Aorta (tissue), 5 donors: ENCODE measurements at regions not wholly inside any gene's neighbourhood (a gene's known extent, or its start where the extent isn't known, plus 50 kb on each side); places are given as distances from the start of the nearest gene placed in this dataset.

ENCODE experiments used
- ATAC-seq: fragments of 200-7000 bp; cut with Tn5 transposase; one replicate; pipeline ENCODE4 v1.9.1; 2022; ENCODE audit warnings: moderate library complexity; ENCODE audit not compliant: low FRiP score
- DNase-seq, 2 donors: peaks; one replicate each; pipeline ENCODE4 v3.0.0-alpha.2; 2020
- H3K27ac ChIP-seq, 2 donors: one replicate each; pipeline ENCODE4 v1.5.1; 2013; ENCODE audit warnings: low read length in 2 of 2, mild to moderate bottlenecking in 2 of 2, moderate library complexity in 2 of 2, control low read depth in 1 of 2, inconsistent platforms in 1 of 2, low read depth in 1 of 2
- H3K27me3 ChIP-seq, 2 donors: one replicate each; pipeline ENCODE4 v1.6.1; 2013; ENCODE audit warnings: control low read depth in 1 of 2, low read length in 1 of 2, mild to moderate bottlenecking in 1 of 2, moderate library complexity in 1 of 2; ENCODE audit not compliant: insufficient read depth in 2 of 2, control insufficient read depth in 1 of 2
- H3K36me3 ChIP-seq, 2 donors: one replicate each; pipeline ENCODE4 v1.6.1; 2013; ENCODE audit warnings: control low read depth in 1 of 2, low read length in 1 of 2, mild to moderate bottlenecking in 1 of 2; ENCODE audit not compliant: insufficient read depth in 2 of 2, control insufficient read depth in 1 of 2
- H3K4me1 ChIP-seq, 2 donors: one replicate each; pipeline ENCODE4 v1.6.1; 2013; ENCODE audit warnings: low read length in 2 of 2, control low read depth in 1 of 2, mild to moderate bottlenecking in 1 of 2, moderate library complexity in 1 of 2; ENCODE audit not compliant: insufficient read depth in 2 of 2, control insufficient read depth in 1 of 2
- H3K4me3 ChIP-seq, 2 donors: one replicate each; pipeline ENCODE4 v1.5.1; 2013; ENCODE audit warnings: low read length in 2 of 2, control low read depth in 1 of 2, mild to moderate bottlenecking in 1 of 2
- H3K9me3 ChIP-seq: one replicate; pipeline ENCODE4 v1.6.1; 2013; ENCODE audit warnings: mild to moderate bottlenecking, low read length; ENCODE audit not compliant: control insufficient read depth
- WGBS, 2 donors: extraction: QIAGEN DNeasy Blood & Tissue Kit; methylation state at CpG; one replicate each; pipeline ENCODE4 v1.1.7; 2013; 5-methylcytosine and 5-hydroxymethylcytosine counted together
- intact Hi-C, 2 donors: fragments of 100-400 bp; cut with DNase I; formaldehyde crosslinking; loops; one replicate each; pipeline versions ENCODE4 v1.14.2 to v1.15.0; 2022
- donor health status: healthy with polysubstance abuse.
- donor health status: Bipolar disorder and iron deficiency.
- donor health status: DM: no; HTN: no; CAD: no.
- donor health status: DM: no; HTN: no; CAD: no.
- donor health status: DM: yes; HTN: yes; CAD: no.

GRCh38 chr15:62524848-62525247 is 359.8 kb upstream of the C2CD4B start:
- Histone ChIP-seq H3K4me1 (peaks cover 5 to 6% of the 10 kb centered on the region in 2 donors), H3K36me3 (no peaks in the 10 kb centered on the region), H3K9me3 (no peaks in the 10 kb centered on the region), H3K27me3 (no peaks in the 10 kb centered on the region), H3K4me3 (no peak overlapping the region), H3K27ac (no peak overlapping the region)
- intact Hi-C loops, result no loop called here
- no peak for ATAC-seq
- no peak for DNase-seq
- 85 to 86% methylated on average over 4 of the region's 4 CpGs for WGBS, 2 donors

- 49 to 61% methylated on average over 2 of the region's 2 CpGs for WGBS, 2 donors
- DNase-seq (no peak), ATAC-seq (no peak)
- Histone ChIP-seq H3K36me3 (no peaks in the 10 kb centered on the region), H3K9me3 (no peaks in the 10 kb centered on the region), H3K4me3 (no peak overlapping the region), H3K27me3 (no peaks in the 10 kb centered on the region), H3K4me1 (peaks cover 2 to 3% of the 10 kb centered on the region in 2 donors), H3K27ac (no peak overlapping the region)
- intact Hi-C loops, result no loop called here
Observed at GRCh38 chr15:62527387-62527786, 362.3 kb upstream of the C2CD4B start.

- intact Hi-C loops, result no loop called here
Observed at GRCh38 chr15:62528505-62528904, 363.4 kb upstream of the C2CD4B start.

GRCh38 chr15:62532367-62532766 is 367.3 kb upstream of the C2CD4B start:
- ATAC-seq (no peak), DNase-seq (no peak)
- WGBS, 2 donors, result 8 to 13% methylated on average over 2 of the region's 2 CpGs
- no peaks in the 10 kb centered on the region for H3K27me3 ChIP-seq
- no peaks in the 10 kb centered on the region for H3K9me3 ChIP-seq
- H3K36me3 ChIP-seq, result no peaks in the 10 kb centered on the region
- intact Hi-C loops, result no loop called here
- peaks cover 4 to 9% of the 10 kb centered on the region in 2 donors for H3K4me1 ChIP-seq
- H3K27ac ChIP-seq, result no peak overlapping the region
- no peak overlapping the region for H3K4me3 ChIP-seq

More at GRCh38 chr15:62528505-62528904, 363.4 kb upstream of the C2CD4B start:
- WGBS, 2 donors, result 69 to 78% methylated on average over 4 of the region's 4 CpGs
- Histone ChIP-seq H3K4me1 (peaks cover 0 to 7% of the 10 kb centered on the region in 2 donors), H3K27ac (no peak overlapping the region), H3K36me3 (no peaks in the 10 kb centered on the region), H3K9me3 (no peaks in the 10 kb centered on the region), H3K27me3 (no peaks in the 10 kb centered on the region), H3K4me3 (no peak overlapping the region)
- no peak for ATAC-seq
- no peak for DNase-seq

GRCh38 chr15:62533687-62534086 is 368.6 kb upstream of the C2CD4B start:
- peaks cover 4 to 9% of the 10 kb centered on the region in 2 donors for H3K4me1 ChIP-seq
- no peaks in the 10 kb centered on the region for H3K27me3 ChIP-seq
- WGBS, 2 donors, result 91 to 96% methylated on average over 1 of the region's 1 CpG
- intact Hi-C loops, result no loop called here
- ATAC-seq (no peak), DNase-seq (no peak)
- H3K36me3 ChIP-seq, result no peaks in the 10 kb centered on the region
- H3K9me3 ChIP-seq, result no peaks in the 10 kb centered on the region
- H3K4me3 ChIP-seq, result no peak overlapping the region
- H3K27ac ChIP-seq, result peak overlapping the region in 1 of 2 donors; percentile 69

- Histone ChIP-seq H3K27ac (peak overlapping the region; percentile 46 to 69), H3K4me1 (peaks cover 4 to 9% of the 10 kb centered on the region in 2 donors), H3K4me3 (no peak overlapping the region), H3K27me3 (no peaks in the 10 kb centered on the region), H3K36me3 (no peaks in the 10 kb centered on the region), H3K9me3 (no peaks in the 10 kb centered on the region)
- ATAC-seq (no peak), DNase-seq (no peak)
- WGBS, 2 donors, result 2 to 6% methylated on average over 2 of the region's 2 CpGs
- intact Hi-C loops, result no loop called here
Observed at GRCh38 chr15:62534996-62535395, 369.9 kb upstream of the C2CD4B start.

GRCh38 chr15:62539236-62539635 is 374.2 kb upstream of the C2CD4B start:
- Histone ChIP-seq H3K9me3 (no peaks in the 10 kb centered on the region), H3K4me1 (peaks cover 5 to 12% of the 10 kb centered on the region in 2 donors), H3K4me3 (no peak overlapping the region), H3K36me3 (no peaks in the 10 kb centered on the region), H3K27ac (no peak overlapping the region), H3K27me3 (no peaks in the 10 kb centered on the region)
- intact Hi-C loops, result no loop called here
- 95 to 100% methylated on average over 1 of the region's 1 CpG for WGBS, 2 donors
- ATAC-seq (no peak), DNase-seq (no peak)

- peaks cover 0 to 12% of the 10 kb centered on the region in 2 donors for H3K4me1 ChIP-seq
- peak overlapping the region; percentile 9 to 43 for H3K27ac ChIP-seq
- ATAC-seq (peak; percentile 44), DNase-seq (no peak)
- H3K4me3 ChIP-seq, result no peak overlapping the region
- no peaks in the 10 kb centered on the region for H3K9me3 ChIP-seq
- no peaks in the 10 kb centered on the region for H3K27me3 ChIP-seq
- WGBS, 2 donors, result 1 to 7% methylated on average over 4 of the region's 4 CpGs
- intact Hi-C loops, result loop anchor here in 1 of 2 donors (5.0 to 10.0 kb wide), 3 partner anchors 39 to 146 kb away; partner anchors contain the start of gene TLN2
- H3K36me3 ChIP-seq, result no peaks in the 10 kb centered on the region
Observed at GRCh38 chr15:62541250-62541649, 376.2 kb upstream of the C2CD4B start.

GRCh38 chr15:62541846-62542245 is 376.8 kb upstream of the C2CD4B start:
- intact Hi-C loops, result loop anchor here in 1 of 2 donors (5.0 to 10.0 kb wide), 3 partner anchors 40 to 147 kb away; partner anchors contain the start of gene TLN2
- 36 to 40% methylated on average over 6 of the region's 6 CpGs for WGBS, 2 donors
- ATAC-seq (no peak), DNase-seq (no peak)
- no peaks in the 10 kb centered on the region for H3K27me3 ChIP-seq
- no peak overlapping the region for H3K4me3 ChIP-seq
- no peak overlapping the region for H3K27ac ChIP-seq
- H3K36me3 ChIP-seq, result no peaks in the 10 kb centered on the region
- H3K9me3 ChIP-seq, result no peaks in the 10 kb centered on the region
- peaks cover 0 to 18% of the 10 kb centered on the region in 2 donors for H3K4me1 ChIP-seq
